ENCODE measurements at regions not wholly inside any gene's neighbourhood (a gene's known extent, or its start where the extent isn't known, plus 50 kb on each side); places are given as distances from the start of the nearest gene placed in this dataset.

- no peak overlapping the region for H3K4me3 ChIP-seq (ENCODE audit: low read depth, low read length)
- no peak for TF ChIP-seq CTCF (conservative IDR thresholded peaks at IDR 0.05; ENCODE audit: low read depth, low read length)
- DNase-seq (ENCODE audit: low read depth), result no peak
Observed at GRCh38 chr16:66203476-66203875, 163.0 kb upstream of the CDH5 start.

- no peak for TF ChIP-seq CTCF (conservative IDR thresholded peaks at IDR 0.05; ENCODE audit: low read depth, low read length)
- no peak overlapping the region for H3K4me3 ChIP-seq (ENCODE audit: low read depth, low read length)
- no peak for DNase-seq (ENCODE audit: low read depth)
Observed at GRCh38 chr16:66199189-66199588, 167.3 kb upstream of the CDH5 start.

- TF ChIP-seq CTCF (conservative IDR thresholded peaks at IDR 0.05; ENCODE audit: low read depth, low read length), result no peak
- DNase-seq (ENCODE audit: low read depth), result no peak
- no peak overlapping the region for H3K4me3 ChIP-seq (ENCODE audit: low read depth, low read length)
Observed at GRCh38 chr16:66198641-66199040, 167.8 kb upstream of the CDH5 start.

GRCh38 chr16:66197668-66198278 is 168.7 kb upstream of the CDH5 start:
- no peak overlapping the region for H3K4me3 ChIP-seq (ENCODE audit: low read depth, low read length)
- TF ChIP-seq CTCF (conservative IDR thresholded peaks at IDR 0.05; ENCODE audit: low read depth, low read length), result no peak
- DNase-seq (ENCODE audit: low read depth), result no peak

- no peak for TF ChIP-seq CTCF (conservative IDR thresholded peaks at IDR 0.05; ENCODE audit: low read depth, low read length)
- DNase-seq (ENCODE audit: low read depth), result no peak
- H3K4me3 ChIP-seq (ENCODE audit: low read depth, low read length), result no peak overlapping the region
Observed at GRCh38 chr16:66196770-66197169, 169.7 kb upstream of the CDH5 start.

- DNase-seq (ENCODE audit: low read depth), result no peak
- no peak overlapping the region for H3K4me3 ChIP-seq (ENCODE audit: low read depth, low read length)
- TF ChIP-seq CTCF (conservative IDR thresholded peaks at IDR 0.05; ENCODE audit: low read depth, low read length), result no peak
Observed at GRCh38 chr16:66194866-66195265, 171.6 kb upstream of the CDH5 start.

GRCh38 chr16:66193543-66194229 is 172.8 kb upstream of the CDH5 start:
- H3K4me3 ChIP-seq (ENCODE audit: low read depth, low read length), result no peak overlapping the region
- no peak for TF ChIP-seq CTCF (conservative IDR thresholded peaks at IDR 0.05; ENCODE audit: low read depth, low read length)
- DNase-seq (ENCODE audit: low read depth), result no peak
